ENCODE measurements at regions not wholly inside any gene's neighbourhood (a gene's known extent, or its start where the extent isn't known, plus 50 kb on each side); places are given as distances from the start of the nearest gene placed in this dataset.

- no peak for TF ChIP-seq CTCF (IDR thresholded peaks at IDR 0.05)
- no peak for TF ChIP-seq ZFX (IDR thresholded peaks at IDR 0.05; ENCODE audit: borderline replicate concordance)
These were observed 50.5 kb upstream of the PRSS58 start for GRCh38 chr7:142308326-142308725.

Measured in 22Rv1 (cell line).